ENCODE measurements at regions not wholly inside any gene's neighbourhood (a gene's known extent, or its start where the extent isn't known, plus 50 kb on each side); places are given as distances from the start of the nearest gene placed in this dataset.

DNA sequence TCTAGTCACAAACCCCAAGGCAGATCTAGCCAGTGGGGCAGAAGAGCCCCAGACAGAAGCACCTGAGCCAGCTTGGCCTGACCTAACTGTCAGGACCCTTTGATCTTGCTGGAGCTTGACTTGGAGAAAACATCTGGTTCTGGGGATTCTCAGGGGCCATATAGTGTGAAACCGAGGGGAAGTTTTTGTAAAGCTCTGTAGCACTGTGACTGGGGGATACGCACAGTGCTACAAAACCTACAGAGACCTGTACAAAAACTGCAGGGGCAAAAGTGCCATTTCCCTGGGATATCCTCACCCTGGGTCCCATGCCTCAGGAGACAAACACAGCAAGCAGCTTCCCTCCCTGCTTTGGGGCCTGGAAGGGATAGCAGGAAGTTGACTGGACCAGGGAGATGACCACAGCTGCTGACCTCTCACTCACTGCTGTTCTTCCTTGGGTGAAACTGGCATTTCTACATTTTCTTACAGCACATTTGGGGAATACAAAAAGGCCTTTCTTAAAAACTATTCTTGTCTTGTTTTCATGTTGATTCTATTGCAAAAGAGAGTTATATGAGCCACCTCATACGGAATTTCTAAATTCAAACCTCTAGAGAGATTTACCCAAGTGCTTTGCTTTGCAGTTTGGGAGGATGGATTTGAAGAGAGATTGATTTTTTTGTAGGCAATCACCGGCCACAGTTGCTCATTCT, 140.0 kb downstream of the DAD1 start:
- H3K27ac ChIP-seq (ENCODE audit: low read length): peak overlapping the region; percentile 47
- ChIA-PET CTCF (no interaction called here), POLR2A (ENCODE audit: unreplicated experiment) (no interaction called here)
- BruUV-seq (replicated peaks): no TSS peak
- H3K4me3 ChIP-seq (ENCODE audit: low read length): no peak overlapping the region
- no peaks in the 10 kb centered on the region for H3K9me2 ChIP-seq (replicated peaks; ENCODE audit: low read length)
- no peaks in the 10 kb centered on the region for H3F3A ChIP-seq (ENCODE audit: low read length, unreplicated experiment)
- peak overlapping the region; percentile 47 for H3K4me2 ChIP-seq (ENCODE audit: low read length)
- no peak overlapping the region for H2AFZ ChIP-seq (ENCODE audit: low read length)
- intact Hi-C loops (cut with micrococcal nuclease): no loop called here
- DNase-seq (peak; percentile 50), ATAC-seq (peak; percentile 71)
- TF ChIP-seq, protein P1, sequence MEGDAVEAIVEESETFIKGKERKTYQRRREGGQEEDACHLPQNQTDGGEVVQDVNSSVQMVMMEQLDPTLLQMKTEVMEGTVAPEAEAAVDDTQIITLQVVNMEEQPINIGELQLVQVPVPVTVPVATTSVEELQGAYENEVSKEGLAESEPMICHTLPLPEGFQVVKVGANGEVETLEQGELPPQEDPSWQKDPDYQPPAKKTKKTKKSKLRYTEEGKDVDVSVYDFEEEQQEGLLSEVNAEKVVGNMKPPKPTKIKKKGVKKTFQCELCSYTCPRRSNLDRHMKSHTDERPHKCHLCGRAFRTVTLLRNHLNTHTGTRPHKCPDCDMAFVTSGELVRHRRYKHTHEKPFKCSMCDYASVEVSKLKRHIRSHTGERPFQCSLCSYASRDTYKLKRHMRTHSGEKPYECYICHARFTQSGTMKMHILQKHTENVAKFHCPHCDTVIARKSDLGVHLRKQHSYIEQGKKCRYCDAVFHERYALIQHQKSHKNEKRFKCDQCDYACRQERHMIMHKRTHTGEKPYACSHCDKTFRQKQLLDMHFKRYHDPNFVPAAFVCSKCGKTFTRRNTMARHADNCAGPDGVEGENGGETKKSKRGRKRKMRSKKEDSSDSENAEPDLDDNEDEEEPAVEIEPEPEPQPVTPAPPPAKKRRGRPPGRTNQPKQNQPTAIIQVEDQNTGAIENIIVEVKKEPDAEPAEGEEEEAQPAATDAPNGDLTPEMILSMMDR (conservative IDR thresholded peaks at IDR 0.05; ENCODE audit: low read depth, low read length): no peak
- TF ChIP-seq EZH2 (IDR thresholded peaks at IDR 0.05; ENCODE audit: low read length, unreplicated experiment) (no peak), EZH2phosphoT487 (IDR thresholded peaks at IDR 0.05; ENCODE audit: borderline replicate concordance, low read length) (no peak)
- no peaks in the 10 kb centered on the region for H3K9me3 ChIP-seq (ENCODE audit: low read length)
- peaks cover 17% of the 10 kb centered on the region for H3K4me1 ChIP-seq (ENCODE audit: insufficient read depth, low read length)
- H3K27me3 ChIP-seq (ENCODE audit: low read length): no peaks in the 10 kb centered on the region
- H3K36me3 ChIP-seq (ENCODE audit: low read depth, low read length): no peaks in the 10 kb centered on the region
- H4K20me1 ChIP-seq (ENCODE audit: low read length): no peaks in the 10 kb centered on the region
- H3K79me2 ChIP-seq (ENCODE audit: low read length): no peaks in the 10 kb centered on the region
- no peak overlapping the region for H3K9ac ChIP-seq (ENCODE audit: low read length)

GRCh38 chr14:22448035-22448904, 140.8 kb downstream of the DAD1 start:
- no peak overlapping the region for H2AFZ ChIP-seq (ENCODE audit: low read length)
- H3K4me1 ChIP-seq (ENCODE audit: insufficient read depth, low read length): peaks cover 17% of the 10 kb centered on the region
- H3F3A ChIP-seq (ENCODE audit: low read length, unreplicated experiment): no peaks in the 10 kb centered on the region
- ATAC-seq (no peak), DNase-seq (no peak)
- H3K4me2 ChIP-seq (ENCODE audit: low read length): no peak overlapping the region
- TF ChIP-seq, protein P1 (conservative IDR thresholded peaks at IDR 0.05; ENCODE audit: low read depth, low read length): no peak
- no peak for TF ChIP-seq EZH2phosphoT487 (IDR thresholded peaks at IDR 0.05; ENCODE audit: borderline replicate concordance, low read length)
- BruUV-seq (replicated peaks): no TSS peak
- H4K20me1 ChIP-seq (ENCODE audit: low read length): no peaks in the 10 kb centered on the region
- no peaks in the 10 kb centered on the region for H3K9me2 ChIP-seq (replicated peaks; ENCODE audit: low read length)
- POLR2A ChIA-PET (ENCODE audit: unreplicated experiment): no interaction called here
- no peaks in the 10 kb centered on the region for H3K9me3 ChIP-seq (ENCODE audit: low read length)
- no peaks in the 10 kb centered on the region for H3K79me2 ChIP-seq (ENCODE audit: low read length)
- CTCF ChIA-PET: no interaction called here
- H3K27me3 ChIP-seq (ENCODE audit: low read length): no peaks in the 10 kb centered on the region
- H3K27ac ChIP-seq (ENCODE audit: low read length): no peak overlapping the region
- no peaks in the 10 kb centered on the region for H3K36me3 ChIP-seq (ENCODE audit: low read depth, low read length)
- H3K4me3 ChIP-seq (ENCODE audit: low read length): no peak overlapping the region
- intact Hi-C loops (cut with micrococcal nuclease): no loop called here
- H3K9ac ChIP-seq (ENCODE audit: low read length): no peak overlapping the region

- Histone ChIP-seq H3K27ac (ENCODE audit: low read length) (no peak overlapping the region), H4K20me1 (ENCODE audit: low read length) (no peaks in the 10 kb centered on the region), H3K36me3 (ENCODE audit: low read depth, low read length) (no peaks in the 10 kb centered on the region), H3K9me2 (replicated peaks; ENCODE audit: low read length) (no peaks in the 10 kb centered on the region), H3K9ac (ENCODE audit: low read length) (no peak overlapping the region), H3K9me3 (ENCODE audit: low read length) (no peaks in the 10 kb centered on the region), H3K4me1 (ENCODE audit: insufficient read depth, low read length) (no peaks in the 10 kb centered on the region), H3K27me3 (ENCODE audit: low read length) (no peaks in the 10 kb centered on the region), H3K4me2 (ENCODE audit: low read length) (no peak overlapping the region), H3K79me2 (ENCODE audit: low read length) (no peaks in the 10 kb centered on the region), H2AFZ (ENCODE audit: low read length) (no peak overlapping the region), H3K4me3 (ENCODE audit: low read length) (no peak overlapping the region), H3F3A (ENCODE audit: low read length, unreplicated experiment) (no peaks in the 10 kb centered on the region)
- no peak for DNase-seq
- TF ChIP-seq, protein P1 (conservative IDR thresholded peaks at IDR 0.05; ENCODE audit: low read depth, low read length): no peak
- no peak for TF ChIP-seq EZH2phosphoT487 (IDR thresholded peaks at IDR 0.05; ENCODE audit: borderline replicate concordance, low read length)
- no peak for TF ChIP-seq EZH2 (IDR thresholded peaks at IDR 0.05; ENCODE audit: low read length, unreplicated experiment)
- intact Hi-C loops (cut with micrococcal nuclease): no loop called here
- CTCF ChIA-PET: no interaction called here
- no TSS peak for BruUV-seq (replicated peaks)
- ATAC-seq: no peak
- POLR2A ChIA-PET (ENCODE audit: unreplicated experiment): no interaction called here
Observed at GRCh38 chr14:22438742-22439141, 150.3 kb downstream of the DAD1 start.
